WERI-Rb-1 (cell line): ENCODE measurements at regions not wholly inside any gene's neighbourhood (a gene's known extent, or its start where the extent isn't known, plus 50 kb on each side); places are given as distances from the start of the nearest gene placed in this dataset.

ENCODE experiments used
- DNase-seq: peaks from one replicate; pipeline ENCODE4 v3.0.0-alpha.2; 2020
- H3K27ac ChIP-seq: fragments of 250-450 bp; sonication (Bioruptor Pico); 2 replicates; pipeline ENCODE4 v1.5.1; 2020; ENCODE audit warnings: mild to moderate bottlenecking, moderate library complexity
- H3K27me3 ChIP-seq: fragments of 250-450 bp; sonication (Bioruptor Pico); 2 replicates; pipeline ENCODE4 v1.5.1; 2021; ENCODE audit warnings: mild to moderate bottlenecking, low read depth, moderate library complexity; ENCODE audit not compliant: insufficient read depth, severe bottlenecking
- H3K36me3 ChIP-seq: fragments of 250-450 bp; sonication (Bioruptor Pico); 2 replicates; pipeline ENCODE4 v1.5.1; 2020; ENCODE audit warnings: mild to moderate bottlenecking, moderate library complexity
- H3K4me3 ChIP-seq: 2 replicates; pipeline ENCODE4 v1.5.1; 2011; ENCODE audit warnings: low read depth, mild to moderate bottlenecking, control low read depth, low read length
- H3K9me3 ChIP-seq: fragments of 250-450 bp; sonication (Bioruptor Pico); 2 replicates; pipeline ENCODE4 v1.5.1; 2021; ENCODE audit warnings: mild to moderate bottlenecking, moderate library complexity; ENCODE audit not compliant: severe bottlenecking
- TF ChIP-seq, protein P1 (sequence below): IDR thresholded peaks from 2 replicates; pipeline ENCODE4 v1.5.1; 2011; ENCODE audit warnings: low read depth, mild to moderate bottlenecking, control low read depth, inconsistent platforms, low read length

DNA sequence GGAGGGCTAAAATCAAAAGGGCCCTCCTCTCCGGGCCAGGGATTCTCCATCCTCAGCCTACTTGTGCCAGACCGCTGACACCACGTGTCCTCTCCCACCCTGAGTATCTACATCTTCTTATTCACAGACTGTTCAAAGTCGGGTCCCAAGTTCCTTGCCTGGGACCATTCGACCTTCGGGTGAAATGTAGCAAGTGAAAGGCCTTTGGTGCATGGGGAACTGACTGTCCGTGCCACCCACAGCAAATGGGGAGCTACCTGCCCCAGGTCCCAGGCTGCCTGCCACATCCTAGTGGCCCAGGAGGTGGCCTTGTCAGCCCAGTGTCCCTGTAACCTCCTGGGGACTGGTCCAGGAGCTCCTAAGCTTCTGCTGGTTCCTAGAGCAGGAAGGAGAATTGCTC is 67.3 kb downstream of the RTL6 start:
- DNase-seq, result no peak
- Histone ChIP-seq H3K36me3 (no peaks in the 10 kb centered on the region), H3K27ac (no peak overlapping the region), H3K9me3 (no peaks in the 10 kb centered on the region), H3K4me3 (no peak overlapping the region), H3K27me3 (no peaks in the 10 kb centered on the region)
- TF ChIP-seq, protein P1, sequence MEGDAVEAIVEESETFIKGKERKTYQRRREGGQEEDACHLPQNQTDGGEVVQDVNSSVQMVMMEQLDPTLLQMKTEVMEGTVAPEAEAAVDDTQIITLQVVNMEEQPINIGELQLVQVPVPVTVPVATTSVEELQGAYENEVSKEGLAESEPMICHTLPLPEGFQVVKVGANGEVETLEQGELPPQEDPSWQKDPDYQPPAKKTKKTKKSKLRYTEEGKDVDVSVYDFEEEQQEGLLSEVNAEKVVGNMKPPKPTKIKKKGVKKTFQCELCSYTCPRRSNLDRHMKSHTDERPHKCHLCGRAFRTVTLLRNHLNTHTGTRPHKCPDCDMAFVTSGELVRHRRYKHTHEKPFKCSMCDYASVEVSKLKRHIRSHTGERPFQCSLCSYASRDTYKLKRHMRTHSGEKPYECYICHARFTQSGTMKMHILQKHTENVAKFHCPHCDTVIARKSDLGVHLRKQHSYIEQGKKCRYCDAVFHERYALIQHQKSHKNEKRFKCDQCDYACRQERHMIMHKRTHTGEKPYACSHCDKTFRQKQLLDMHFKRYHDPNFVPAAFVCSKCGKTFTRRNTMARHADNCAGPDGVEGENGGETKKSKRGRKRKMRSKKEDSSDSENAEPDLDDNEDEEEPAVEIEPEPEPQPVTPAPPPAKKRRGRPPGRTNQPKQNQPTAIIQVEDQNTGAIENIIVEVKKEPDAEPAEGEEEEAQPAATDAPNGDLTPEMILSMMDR, result peak; percentile 26; the same call in 1 of the 2 replicates

DNA sequence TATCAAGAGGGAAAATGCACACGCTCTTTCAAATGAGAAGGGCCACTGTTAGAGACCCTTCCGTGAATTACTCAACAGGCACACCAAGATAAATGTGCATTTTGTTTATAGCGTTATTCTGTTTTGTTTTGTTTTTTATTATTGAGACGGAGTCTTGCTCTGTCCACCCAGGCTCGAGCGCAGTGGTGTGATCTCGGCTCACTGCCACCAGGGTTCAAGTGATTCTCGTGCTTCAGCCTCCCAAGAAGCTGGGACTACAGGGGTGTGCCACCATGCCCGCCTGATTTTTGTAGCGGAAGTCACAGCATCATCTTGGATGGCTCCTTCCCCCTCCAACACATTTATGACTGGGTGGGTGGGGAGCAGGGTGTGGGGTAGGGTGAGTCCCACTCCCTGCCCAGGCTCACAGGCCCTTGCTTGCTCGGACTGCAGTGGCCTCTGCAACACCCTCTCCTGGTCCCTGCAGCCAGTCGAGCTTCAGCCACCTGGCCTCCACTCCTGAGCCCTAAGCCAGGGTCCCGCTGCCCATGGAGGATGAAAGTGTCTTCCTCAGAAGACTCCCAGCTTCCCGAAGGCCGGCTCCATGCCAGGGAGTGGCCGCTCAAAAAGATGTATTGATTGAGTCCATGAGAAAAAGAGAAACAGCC is 68.0 kb downstream of the RTL6 start:
- TF ChIP-seq, protein P1, result no peak

DNA sequence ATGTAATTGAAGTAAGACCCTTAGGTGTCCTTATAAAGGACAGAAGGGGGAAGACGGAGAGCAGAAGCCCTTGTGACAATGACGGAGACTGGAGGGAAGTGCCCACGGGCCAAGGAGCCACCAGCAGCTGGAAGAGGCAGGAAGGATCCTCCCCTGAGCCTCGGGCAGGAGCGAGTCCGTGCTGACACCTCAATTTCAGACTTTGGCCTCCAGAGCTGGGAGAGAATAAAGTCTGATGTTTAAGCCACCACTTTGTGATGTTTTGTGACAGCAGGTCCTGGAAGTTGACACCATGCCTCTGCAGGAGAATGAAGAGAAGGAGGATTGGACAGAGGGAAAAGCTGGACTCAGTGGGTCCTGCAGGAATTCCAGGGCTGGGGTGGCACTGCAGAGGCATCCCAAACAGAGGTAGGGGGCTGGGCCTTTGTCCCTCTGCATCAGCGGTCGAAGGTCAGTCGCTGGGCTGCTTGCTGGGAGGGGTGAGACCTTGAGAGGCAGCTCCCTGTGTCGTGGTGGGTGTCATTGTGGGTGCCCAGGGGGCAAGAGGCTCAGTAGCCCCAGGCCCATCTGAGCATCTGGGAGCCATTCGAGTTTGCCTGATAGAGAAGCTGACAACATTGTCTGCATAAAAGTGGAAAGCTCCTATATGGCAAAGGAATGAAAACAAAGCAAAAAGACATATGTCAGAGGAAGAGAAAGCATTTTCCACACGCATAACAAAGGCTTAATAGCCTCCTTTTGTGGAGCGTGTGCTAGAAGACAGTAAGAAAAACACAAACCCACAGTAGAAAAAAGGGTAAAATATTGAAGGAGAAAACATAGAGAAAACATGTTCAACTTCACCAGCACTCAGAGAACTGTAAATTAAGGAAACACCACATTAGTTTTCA is 68.8 kb downstream of the RTL6 start:
- Histone ChIP-seq H3K36me3 (no peaks in the 10 kb centered on the region), H3K27me3 (no peaks in the 10 kb centered on the region), H3K4me3 (no peak overlapping the region), H3K9me3 (no peaks in the 10 kb centered on the region), H3K27ac (no peak overlapping the region; the same call in 1 of the 2 replicates)
- TF ChIP-seq, protein P1, result no peak
- DNase-seq, result no peak

More for the DNA sequence above, 68.0 kb downstream of the RTL6 start:
- Histone ChIP-seq H3K4me3 (no peak overlapping the region), H3K36me3 (no peaks in the 10 kb centered on the region), H3K27me3 (no peaks in the 10 kb centered on the region), H3K27ac (no peak overlapping the region), H3K9me3 (no peaks in the 10 kb centered on the region)
- DNase-seq, result no peak

DNA sequence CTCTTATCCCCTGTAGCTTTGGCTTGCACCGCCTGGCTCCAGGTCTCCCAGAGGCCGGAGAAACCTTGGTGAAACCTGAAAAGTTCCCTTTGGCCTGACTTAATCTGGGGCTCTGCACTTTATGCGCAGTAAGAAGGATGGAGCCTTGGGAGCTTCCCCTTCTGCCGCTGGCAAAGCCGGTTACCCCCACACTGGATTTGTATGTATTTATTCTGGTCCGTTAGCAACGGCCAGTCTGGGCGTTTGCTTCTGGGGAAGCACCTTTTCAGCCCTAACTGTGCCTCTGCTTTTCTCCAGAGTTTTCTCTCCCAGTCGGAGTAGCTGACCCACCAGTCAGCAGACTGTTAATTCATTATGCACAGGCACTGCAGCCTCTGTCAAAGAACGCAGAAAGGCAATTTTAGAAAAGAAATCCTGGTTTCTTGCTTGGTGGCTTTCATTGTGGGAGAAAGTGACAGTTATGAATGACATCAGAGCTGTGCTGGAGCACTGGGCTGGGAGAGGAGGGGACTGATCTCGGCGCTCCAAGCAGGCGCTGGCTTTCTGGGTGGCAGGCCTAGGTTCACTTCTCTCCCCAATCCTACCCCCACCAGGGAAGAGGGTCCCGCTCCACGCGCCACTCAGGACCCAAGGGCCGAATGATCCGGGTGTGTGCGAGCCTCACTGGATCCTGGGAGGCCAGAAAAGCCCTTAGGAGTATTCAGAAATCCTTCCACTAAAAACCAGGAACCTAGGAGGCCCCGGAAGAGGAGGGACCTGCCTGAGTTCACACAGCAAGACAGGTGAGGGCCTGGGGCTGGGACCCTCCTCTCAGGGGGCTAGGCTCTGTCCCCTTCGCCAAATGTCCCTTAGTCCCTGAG is 70.2 kb downstream of the RTL6 start:
- no peaks in the 10 kb centered on the region for H3K27me3 ChIP-seq
- TF ChIP-seq, protein P1, result no peak
- DNase-seq, result peak; percentile 73
- H3K27ac ChIP-seq, result peak overlapping the region; percentile 71
- no peaks in the 10 kb centered on the region for H3K9me3 ChIP-seq
- no peak overlapping the region for H3K4me3 ChIP-seq
- no peaks in the 10 kb centered on the region for H3K36me3 ChIP-seq

DNA sequence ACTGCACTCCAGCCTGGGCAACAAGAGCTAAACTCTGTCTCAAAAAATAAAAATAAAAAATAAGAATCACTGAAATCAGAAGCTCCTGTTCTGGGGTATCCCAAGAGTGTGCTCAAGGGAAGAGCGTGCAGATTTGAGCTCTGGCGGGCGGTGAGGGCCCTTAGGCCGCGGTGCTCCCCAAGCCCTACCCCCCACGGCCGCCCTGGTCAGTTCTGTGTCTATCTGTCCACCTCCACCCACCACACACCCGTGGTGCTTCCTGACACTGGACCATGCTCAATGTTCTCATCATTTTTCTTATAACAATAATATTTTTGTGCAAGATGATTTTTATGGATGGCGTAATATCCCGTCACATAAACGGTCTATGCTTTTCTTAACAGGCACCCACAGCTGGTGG is 71.1 kb downstream of the RTL6 start:
- H3K9me3 ChIP-seq, result no peaks in the 10 kb centered on the region
- TF ChIP-seq, protein P1, result no peak
- H3K27me3 ChIP-seq, result no peaks in the 10 kb centered on the region
- H3K36me3 ChIP-seq, result no peaks in the 10 kb centered on the region
- H3K4me3 ChIP-seq, result no peak overlapping the region
- peak overlapping the region; percentile 71; the same call in 1 of the 2 replicates for H3K27ac ChIP-seq
- DNase-seq, result no peak
